CD8-positive, alpha-beta memory T cell (primary cell): ENCODE measurements at regions not wholly inside any gene's neighbourhood (a gene's known extent, or its start where the extent isn't known, plus 50 kb on each side); places are given as distances from the start of the nearest gene placed in this dataset.

Experiments used
- CTCF ChIA-PET: fragments of 350-600 bp; sonication (Branson Sonifier 250); formaldehyde crosslinking; loops from one replicate; lab custom pipeline; 2021; ENCODE audit warnings: antibody characterized with exemption; lab: Charles Lee
- POLR2A ChIA-PET: fragments of 350-600 bp; sonication (Branson Sonifier 250); formaldehyde crosslinking; loops from one replicate; lab custom pipeline; 2021; ENCODE audit warnings: antibody characterized with exemption; lab: Charles Lee
- DNase-seq, 5 donors: peaks; one replicate each; pipeline versions ENCODE4 v3.0.0 to v3.0.0-alpha.2; 2020 to 2022; ENCODE audit warnings: mixed read lengths in 1 of 5
- H3K27ac ChIP-seq: one replicate; pipeline ENCODE4 v1.7.0; 2013; ENCODE audit warnings: low read depth, mild to moderate bottlenecking, low read length, moderate library complexity
- H3K27me3 ChIP-seq: 2 replicates; pipeline ENCODE4 v1.7.0; 2013; ENCODE audit warnings: low read length, mild to moderate bottlenecking; ENCODE audit not compliant: insufficient read depth, poor library complexity, severe bottlenecking
- H3K36me3 ChIP-seq: 2 replicates; pipeline ENCODE4 v1.7.0; 2013; ENCODE audit warnings: mild to moderate bottlenecking, low read length, moderate library complexity; ENCODE audit not compliant: insufficient read depth
- H3K4me1 ChIP-seq: 2 replicates; pipeline ENCODE4 v1.7.0; 2013; ENCODE audit warnings: mild to moderate bottlenecking, low read length, moderate library complexity; ENCODE audit not compliant: insufficient read depth
- H3K4me3 ChIP-seq: 2 replicates; pipeline ENCODE4 v1.7.0; 2013; ENCODE audit warnings: mild to moderate bottlenecking, low read length
- H3K9me3 ChIP-seq: 2 replicates; pipeline ENCODE4 v1.7.0; 2013; ENCODE audit warnings: mild to moderate bottlenecking, low read length
- H3K27ac Mint-ChIP-seq, 8 donors: one replicate each; pipeline ENCODE4 v1.8.0; 2020 to 2021; ENCODE audit warnings: mixed read lengths in 8 of 8, mild to moderate bottlenecking in 6 of 8, inconsistent platforms in 3 of 8, moderate library complexity in 3 of 8
- H3K27me3 Mint-ChIP-seq, 2 donors: one replicate each; pipeline ENCODE4 v1.8.0; 2020 to 2021; ENCODE audit warnings: mixed read lengths in 2 of 2, mild to moderate bottlenecking in 1 of 2, moderate library complexity in 1 of 2
- H3K36me3 Mint-ChIP-seq, 3 donors: one replicate each; pipeline ENCODE4 v1.8.0; 2020 to 2021; ENCODE audit warnings: mixed read lengths in 3 of 3, inconsistent platforms in 1 of 3, mild to moderate bottlenecking in 1 of 3
- H3K4me1 Mint-ChIP-seq, 3 donors: one replicate each; pipeline ENCODE4 v1.8.0; 2020 to 2021; ENCODE audit warnings: mixed read lengths in 3 of 3, inconsistent platforms in 1 of 3, mild to moderate bottlenecking in 1 of 3
- H3K4me3 Mint-ChIP-seq, 7 donors: one replicate each; pipeline ENCODE4 v1.8.0; 2020 to 2021; ENCODE audit warnings: mixed read lengths in 7 of 7, mild to moderate bottlenecking in 6 of 7, moderate library complexity in 4 of 7, inconsistent platforms in 2 of 7
- H3K9me3 Mint-ChIP-seq, 5 donors: one replicate each; pipeline ENCODE4 v1.8.0; 2020 to 2022; ENCODE audit warnings: mixed read lengths in 5 of 5, mild to moderate bottlenecking in 3 of 5, moderate library complexity in 2 of 5, inconsistent platforms in 1 of 5

GRCh38 chr13:106205871-106206270, 329.6 kb downstream of the EFNB2 start:
- H3K27ac Mint-ChIP-seq: no peak overlapping the region
- H3K36me3 Mint-ChIP-seq: no peaks in the 10 kb centered on the region
- Histone ChIP-seq H3K36me3 (no peaks in the 10 kb centered on the region), H3K4me3 (no peak overlapping the region), H3K27ac (no peak overlapping the region), H3K27me3 (no peaks in the 10 kb centered on the region), H3K9me3 (no peaks in the 10 kb centered on the region), H3K4me1 (no peaks in the 10 kb centered on the region)
- peaks cover 0 to 3% (median 0%) of the 10 kb centered on the region in 5 donors for H3K9me3 Mint-ChIP-seq
- CTCF ChIA-PET: no interaction called here
- peaks cover 0 to 2% of the 10 kb centered on the region in 2 donors for H3K27me3 Mint-ChIP-seq
- POLR2A ChIA-PET: no interaction called here
- DNase-seq: no peak
- no peaks in the 10 kb centered on the region for H3K4me1 Mint-ChIP-seq
- H3K4me3 Mint-ChIP-seq: no peak overlapping the region

GRCh38 chr13:106197496-106197895, 338.0 kb downstream of the EFNB2 start:
- H3K27me3 Mint-ChIP-seq: peaks cover 0 to 1% of the 10 kb centered on the region in 2 donors
- H3K4me1 Mint-ChIP-seq: no peaks in the 10 kb centered on the region
- H3K27ac ChIP-seq: no peak overlapping the region
- ChIA-PET POLR2A (no interaction called here), CTCF (no interaction called here)
- H3K27me3 ChIP-seq: no peaks in the 10 kb centered on the region
- no peaks in the 10 kb centered on the region for H3K9me3 ChIP-seq
- no peak overlapping the region for H3K27ac Mint-ChIP-seq
- no peaks in the 10 kb centered on the region for H3K36me3 Mint-ChIP-seq
- H3K36me3 ChIP-seq: no peaks in the 10 kb centered on the region
- DNase-seq: no peak
- no peak overlapping the region for H3K4me3 ChIP-seq
- H3K4me1 ChIP-seq: no peaks in the 10 kb centered on the region
- H3K4me3 Mint-ChIP-seq: no peak overlapping the region
- peaks cover 0 to 3% (median 0%) of the 10 kb centered on the region in 5 donors for H3K9me3 Mint-ChIP-seq

DNA sequence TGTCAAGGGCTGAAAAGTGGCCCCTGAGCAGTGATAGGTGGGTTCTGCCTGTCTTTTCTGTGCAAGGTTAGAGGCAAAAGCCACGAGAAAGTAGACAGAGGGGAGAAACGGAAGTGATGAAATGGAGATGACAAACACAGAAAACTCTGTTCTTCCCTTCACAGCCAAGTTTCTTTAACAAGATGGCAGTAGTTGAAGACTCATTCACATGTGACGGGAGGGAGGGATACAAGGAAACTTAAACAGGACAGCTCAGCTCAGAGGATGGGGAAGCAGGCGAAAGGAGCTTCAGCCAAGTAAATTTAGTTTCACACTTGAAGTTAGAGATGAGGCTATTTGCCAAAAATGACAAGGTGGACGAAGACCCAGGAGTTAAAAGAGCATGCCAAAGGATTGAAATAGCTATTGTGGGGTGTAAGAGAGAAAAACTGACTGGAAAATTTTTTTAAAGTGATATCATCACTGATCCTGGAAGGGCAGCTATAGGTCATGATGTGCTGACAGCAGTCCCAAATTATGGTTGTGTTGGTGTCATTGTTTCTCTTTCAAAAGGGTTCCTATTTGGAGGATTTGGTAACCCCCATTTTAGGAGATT, 347.9 kb downstream of the EFNB2 start:
- no peak for DNase-seq
- no peaks in the 10 kb centered on the region for H3K9me3 ChIP-seq
- no peak overlapping the region for H3K4me3 ChIP-seq
- no peaks in the 10 kb centered on the region for H3K36me3 ChIP-seq
- no peak overlapping the region for H3K27ac ChIP-seq
- Mint-ChIP-seq H3K27ac (no peak overlapping the region), H3K4me1 (no peaks in the 10 kb centered on the region), H3K36me3 (peaks cover 0 to 1% (median 0%) of the 10 kb centered on the region in 3 donors), H3K4me3 (no peak overlapping the region), H3K9me3 (peaks cover 2 to 10% (median 5%) of the 10 kb centered on the region in 5 donors), H3K27me3 (peaks cover 0 to 3% of the 10 kb centered on the region in 2 donors)
- H3K27me3 ChIP-seq: no peaks in the 10 kb centered on the region
- CTCF ChIA-PET: no interaction called here
- no peaks in the 10 kb centered on the region for H3K4me1 ChIP-seq
- POLR2A ChIA-PET: no interaction called here

DNA sequence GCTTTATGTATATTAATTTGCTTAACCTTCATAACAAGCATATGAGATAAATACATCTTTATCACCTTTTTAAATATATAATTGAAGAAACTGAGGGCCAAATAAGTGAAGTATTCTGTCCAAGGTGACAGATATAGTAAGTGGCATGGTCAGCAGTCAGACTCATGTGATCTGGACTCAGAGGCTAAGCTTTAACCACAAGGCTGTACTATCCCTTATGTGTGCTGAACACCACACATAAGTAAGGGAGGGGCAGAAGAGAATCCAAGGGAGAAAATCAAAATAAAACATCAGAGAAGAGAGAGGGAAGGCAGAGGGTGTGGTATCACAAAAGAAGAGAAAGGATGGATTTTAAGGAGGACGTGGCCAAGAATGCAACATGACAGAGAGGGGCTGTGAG, 348.4 kb downstream of the EFNB2 start:
- H3K27me3 ChIP-seq: no peaks in the 10 kb centered on the region
- peaks cover 0 to 1% (median 0%) of the 10 kb centered on the region in 3 donors for H3K36me3 Mint-ChIP-seq
- H3K27ac ChIP-seq: no peak overlapping the region
- no peaks in the 10 kb centered on the region for H3K4me1 ChIP-seq
- no peak overlapping the region for H3K4me3 Mint-ChIP-seq
- H3K4me3 ChIP-seq: no peak overlapping the region
- H3K9me3 ChIP-seq: no peaks in the 10 kb centered on the region
- H3K9me3 Mint-ChIP-seq: peaks cover 0 to 10% (median 5%) of the 10 kb centered on the region in 5 donors
- H3K36me3 ChIP-seq: no peaks in the 10 kb centered on the region
- no peak overlapping the region for H3K27ac Mint-ChIP-seq
- no peaks in the 10 kb centered on the region for H3K4me1 Mint-ChIP-seq
- no peak for DNase-seq
- POLR2A ChIA-PET: no interaction called here
- H3K27me3 Mint-ChIP-seq: peaks cover 0 to 2% of the 10 kb centered on the region in 2 donors
- CTCF ChIA-PET: no interaction called here

GRCh38 chr13:106186366-106187030, 349.0 kb downstream of the EFNB2 start:
- no peaks in the 10 kb centered on the region for H3K9me3 ChIP-seq
- Mint-ChIP-seq H3K27me3 (peaks cover 0 to 2% of the 10 kb centered on the region in 2 donors), H3K4me3 (no peak overlapping the region), H3K27ac (no peak overlapping the region), H3K36me3 (peaks cover 0 to 1% (median 0%) of the 10 kb centered on the region in 3 donors), H3K4me1 (no peaks in the 10 kb centered on the region), H3K9me3 (peaks cover 0 to 10% (median 5%) of the 10 kb centered on the region in 5 donors)
- POLR2A ChIA-PET: no interaction called here
- H3K4me1 ChIP-seq: no peaks in the 10 kb centered on the region
- H3K4me3 ChIP-seq: no peak overlapping the region
- no peaks in the 10 kb centered on the region for H3K27me3 ChIP-seq
- DNase-seq: no peak
- no peaks in the 10 kb centered on the region for H3K36me3 ChIP-seq
- CTCF ChIA-PET: no interaction called here
- H3K27ac ChIP-seq: no peak overlapping the region

DNA sequence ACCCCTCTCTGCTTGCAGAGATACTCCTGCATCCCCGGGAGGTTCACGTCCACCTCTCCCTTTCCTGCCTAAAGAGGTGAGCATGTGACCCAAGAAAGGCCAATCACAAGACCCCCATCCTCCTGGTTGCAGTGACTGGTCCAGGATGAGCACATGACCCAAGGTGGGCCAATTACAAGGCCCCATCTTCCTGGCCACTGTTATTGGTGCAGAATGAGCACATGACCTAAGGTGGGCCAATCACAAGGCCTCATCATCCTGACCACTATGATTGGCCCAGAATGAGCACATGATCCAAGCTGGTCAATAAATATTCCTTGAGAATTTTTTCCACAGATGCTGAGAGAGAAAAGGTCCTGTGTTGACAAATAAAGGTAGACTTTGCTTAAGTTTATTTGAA, 350.7 kb downstream of the EFNB2 start:
- Histone ChIP-seq H3K36me3 (no peaks in the 10 kb centered on the region), H3K4me3 (no peak overlapping the region), H3K27me3 (no peaks in the 10 kb centered on the region), H3K27ac (no peak overlapping the region), H3K4me1 (no peaks in the 10 kb centered on the region), H3K9me3 (no peaks in the 10 kb centered on the region)
- H3K27ac Mint-ChIP-seq: no peak overlapping the region
- ChIA-PET POLR2A (no interaction called here), CTCF (no interaction called here)
- DNase-seq: no peak
- no peak overlapping the region for H3K4me3 Mint-ChIP-seq
- no peaks in the 10 kb centered on the region for H3K4me1 Mint-ChIP-seq
- peaks cover 0 to 2% of the 10 kb centered on the region in 2 donors for H3K27me3 Mint-ChIP-seq
- H3K9me3 Mint-ChIP-seq: peaks cover 0 to 10% (median 5%) of the 10 kb centered on the region in 5 donors
- peaks cover 0 to 1% (median 0%) of the 10 kb centered on the region in 3 donors for H3K36me3 Mint-ChIP-seq

DNA sequence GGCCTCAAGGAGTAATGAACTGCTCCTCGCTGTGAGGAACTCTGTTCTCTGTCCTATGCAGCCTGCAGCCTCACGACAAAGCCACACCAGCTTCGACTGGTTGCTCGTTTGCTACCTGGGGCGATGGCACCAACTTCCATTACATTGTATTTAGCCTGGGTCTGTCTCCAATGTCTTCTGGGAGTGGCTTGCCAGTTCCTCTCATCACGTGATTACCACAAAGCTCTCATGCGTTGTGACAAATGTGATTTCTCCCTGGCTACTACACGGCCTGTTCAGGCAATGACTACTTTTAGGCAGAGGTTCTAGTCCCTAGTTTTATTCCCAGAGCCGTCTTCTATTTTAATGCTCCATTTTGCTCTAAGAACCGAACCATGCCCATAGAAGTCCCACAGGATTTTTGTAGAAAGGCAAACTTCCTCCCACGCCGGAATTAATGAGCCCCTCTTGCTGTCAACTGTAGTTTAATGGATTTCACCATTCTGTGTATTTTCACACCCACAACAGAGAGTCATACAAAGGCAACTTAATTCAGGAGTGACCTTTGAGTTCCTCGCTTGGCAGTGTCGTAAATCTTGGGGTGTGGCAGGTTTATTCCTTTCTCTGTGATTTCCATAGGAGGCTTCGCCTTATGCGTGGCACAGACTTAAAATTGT, 351.9 kb downstream of the EFNB2 start:
- POLR2A ChIA-PET: no interaction called here
- Mint-ChIP-seq H3K27me3 (peaks cover 0 to 2% of the 10 kb centered on the region in 2 donors), H3K4me3 (no peak overlapping the region), H3K4me1 (no peaks in the 10 kb centered on the region), H3K27ac (no peak overlapping the region), H3K9me3 (peaks cover 0 to 5% (median 5%) of the 10 kb centered on the region in 5 donors), H3K36me3 (peaks cover 0 to 1% (median 0%) of the 10 kb centered on the region in 3 donors)
- CTCF ChIA-PET: no interaction called here
- Histone ChIP-seq H3K9me3 (no peaks in the 10 kb centered on the region), H3K27ac (no peak overlapping the region), H3K36me3 (no peaks in the 10 kb centered on the region), H3K4me1 (no peaks in the 10 kb centered on the region), H3K4me3 (no peak overlapping the region), H3K27me3 (no peaks in the 10 kb centered on the region)
- DNase-seq: no peak

DNA sequence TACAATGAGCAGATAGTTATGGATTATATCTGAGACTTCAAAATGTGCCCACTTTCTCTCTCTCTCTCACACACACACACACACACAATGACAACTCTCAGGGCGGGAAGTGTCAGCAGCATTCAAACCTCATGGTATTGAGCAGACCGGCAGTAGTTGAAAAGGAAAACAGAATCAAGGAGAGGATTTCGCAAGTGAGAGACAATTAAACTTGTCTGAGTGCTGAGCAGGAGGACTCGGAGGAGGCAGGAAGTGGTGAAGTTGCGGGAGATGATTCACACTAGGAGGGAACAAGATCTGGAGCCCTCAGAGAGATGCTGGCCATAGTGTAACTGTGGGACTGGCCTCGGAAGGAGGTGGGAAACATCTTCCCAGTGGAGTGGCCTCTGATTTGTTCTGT, 353.1 kb downstream of the EFNB2 start:
- POLR2A ChIA-PET: no interaction called here

More for the DNA sequence above, 353.1 kb downstream of the EFNB2 start:
- no peak overlapping the region for H3K27ac ChIP-seq
- peaks cover 0 to 1% (median 0%) of the 10 kb centered on the region in 3 donors for H3K36me3 Mint-ChIP-seq
- H3K4me3 Mint-ChIP-seq: no peak overlapping the region
- no peak overlapping the region for H3K27ac Mint-ChIP-seq
- H3K4me3 ChIP-seq: no peak overlapping the region
- CTCF ChIA-PET: no interaction called here
- no peaks in the 10 kb centered on the region for H3K4me1 Mint-ChIP-seq
- no peaks in the 10 kb centered on the region for H3K27me3 ChIP-seq
- H3K9me3 ChIP-seq: no peaks in the 10 kb centered on the region
- no peaks in the 10 kb centered on the region for H3K36me3 ChIP-seq
- H3K4me1 ChIP-seq: no peaks in the 10 kb centered on the region
- peaks cover 0 to 5% (median 0%) of the 10 kb centered on the region in 5 donors for H3K9me3 Mint-ChIP-seq
- DNase-seq: no peak
- H3K27me3 Mint-ChIP-seq: peaks cover 0 to 2% of the 10 kb centered on the region in 2 donors
